Lower leg skin (tissue), 4 donors: ENCODE measurements at regions not wholly inside any gene's neighbourhood (a gene's known extent, or its start where the extent isn't known, plus 50 kb on each side); places are given as distances from the start of the nearest gene placed in this dataset.

ENCODE experiments used
- DNase-seq, 2 donors: peaks; one replicate each; pipeline ENCODE4 v3.0.0-alpha.2; 2019; ENCODE audit warnings: low spot score in 2 of 2
- H3K4me3 ChIP-seq: fragments of 200-600 bp; sonication (generic); 2 replicates; pipeline ENCODE4 v1.5.1; 2017; ENCODE audit warnings: mild to moderate bottlenecking, low read depth; ENCODE audit not compliant: poor library complexity, severe bottlenecking
- CTCF ChIP-seq, 3 donors: fragments of 450-650 bp; IDR thresholded peaks; one replicate each; pipeline ENCODE4 v1.5.1; 2016; ENCODE audit warnings: antibody characterized with exemption in 3 of 3, mild to moderate bottlenecking in 3 of 3, moderate library complexity in 2 of 3
- POLR2A ChIP-seq, 2 donors: fragments of 450-650 bp; IDR thresholded peaks; one replicate each; pipeline ENCODE4 v1.6.1; 2016 to 2017; ENCODE audit warnings: antibody characterized with exemption in 2 of 2, mild to moderate bottlenecking in 1 of 2, moderate library complexity in 1 of 2
- WGBS, 2 donors: methylation state at CpG; one replicate each; pipeline ENCODE4 v1.1.5; 2018; 5-methylcytosine and 5-hydroxymethylcytosine counted together
- intact Hi-C: fragments of 100-400 bp; cut with DNase I; formaldehyde crosslinking; loops from one replicate; pipeline ENCODE4 v1.15.0; 2023; ENCODE audit warnings: low total_unique reads

DNA sequence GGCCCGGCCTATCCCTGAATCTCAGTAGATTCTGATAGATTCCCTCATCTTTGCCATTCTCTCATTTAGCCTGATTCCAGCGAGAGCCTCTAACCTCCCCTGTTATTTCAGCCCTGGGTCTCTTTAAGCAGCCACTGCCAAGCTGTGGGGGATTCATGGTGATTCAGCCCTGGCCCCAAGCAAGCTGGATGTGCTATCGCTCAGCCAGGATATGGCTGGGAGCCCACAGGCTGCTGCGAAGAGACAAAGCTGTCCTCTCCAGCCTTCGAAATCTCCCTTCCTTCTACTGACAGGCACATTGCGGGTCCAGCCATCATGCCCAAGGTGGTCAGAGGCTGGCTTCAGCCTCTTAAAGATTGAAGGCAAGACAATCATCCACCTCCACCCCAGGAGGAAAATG, 394.1 kb downstream of the SOX9 start:
- 46 to 47% methylated on average over 6 of the region's 6 CpGs for WGBS, 2 donors
- no peak overlapping the region for H3K4me3 ChIP-seq
- intact Hi-C loops = no loop called here
- no peak for TF ChIP-seq POLR2A (IDR thresholded peaks at IDR 0.05)
- no peak for TF ChIP-seq CTCF (IDR thresholded peaks at IDR 0.05)
- no peak for DNase-seq

- DNase-seq = no peak
- H3K4me3 ChIP-seq = no peak overlapping the region
- TF ChIP-seq POLR2A (IDR thresholded peaks at IDR 0.05) = no peak
- intact Hi-C loops = no loop called here
- 80 to 84% methylated on average over 13 of the region's 13 CpGs for WGBS, 2 donors
These were observed 394.7 kb downstream of the SOX9 start for GRCh38 chr17:72515291-72516065.

DNA sequence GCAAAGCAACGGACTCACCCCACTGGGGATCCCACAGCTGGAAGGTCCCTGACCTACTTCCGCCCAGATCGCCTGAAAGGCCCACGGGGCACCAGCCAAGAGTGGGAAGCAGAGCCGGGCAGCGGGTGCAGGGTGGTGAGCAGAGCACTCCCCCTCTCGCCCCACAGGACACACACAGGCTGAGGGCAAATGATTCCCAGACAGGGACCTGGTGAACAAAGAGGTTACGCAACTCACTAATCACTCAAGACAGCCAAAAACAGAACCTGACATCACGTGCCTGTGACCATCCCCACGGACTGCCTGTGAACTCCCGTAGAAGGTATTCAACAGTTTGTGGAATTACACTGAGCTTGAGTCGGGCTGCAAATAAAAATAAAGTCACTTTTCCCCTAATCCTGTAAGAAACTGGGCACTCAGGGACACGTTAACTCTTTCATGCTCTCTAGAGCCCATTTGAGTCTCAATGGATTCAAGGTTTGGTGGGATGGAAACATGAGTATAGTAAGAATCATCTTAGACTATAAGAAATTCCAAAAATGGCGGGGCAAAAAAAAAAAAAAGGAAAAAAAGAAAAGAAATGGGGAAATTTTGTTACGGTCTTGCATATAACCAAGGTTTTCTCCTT, 396.1 kb downstream of the SOX9 start:
- H3K4me3 ChIP-seq = no peak overlapping the region
- intact Hi-C loops = no loop called here
- 47 to 60% methylated on average over 13 to 15 of the region's 15 CpGs for WGBS, 2 donors
- TF ChIP-seq POLR2A (IDR thresholded peaks at IDR 0.05) (no peak), CTCF (IDR thresholded peaks at IDR 0.05) (no peak)
- no peak for DNase-seq

GRCh38 chr17:72517413-72518158, 396.8 kb downstream of the SOX9 start:
- 73 to 80% methylated on average over 7 of the region's 7 CpGs for WGBS, 2 donors
- no peak for DNase-seq
- no peak overlapping the region for H3K4me3 ChIP-seq
- no peak for TF ChIP-seq CTCF (IDR thresholded peaks at IDR 0.05)
- no peak for TF ChIP-seq POLR2A (IDR thresholded peaks at IDR 0.05)
- intact Hi-C loops = no loop called here

DNA sequence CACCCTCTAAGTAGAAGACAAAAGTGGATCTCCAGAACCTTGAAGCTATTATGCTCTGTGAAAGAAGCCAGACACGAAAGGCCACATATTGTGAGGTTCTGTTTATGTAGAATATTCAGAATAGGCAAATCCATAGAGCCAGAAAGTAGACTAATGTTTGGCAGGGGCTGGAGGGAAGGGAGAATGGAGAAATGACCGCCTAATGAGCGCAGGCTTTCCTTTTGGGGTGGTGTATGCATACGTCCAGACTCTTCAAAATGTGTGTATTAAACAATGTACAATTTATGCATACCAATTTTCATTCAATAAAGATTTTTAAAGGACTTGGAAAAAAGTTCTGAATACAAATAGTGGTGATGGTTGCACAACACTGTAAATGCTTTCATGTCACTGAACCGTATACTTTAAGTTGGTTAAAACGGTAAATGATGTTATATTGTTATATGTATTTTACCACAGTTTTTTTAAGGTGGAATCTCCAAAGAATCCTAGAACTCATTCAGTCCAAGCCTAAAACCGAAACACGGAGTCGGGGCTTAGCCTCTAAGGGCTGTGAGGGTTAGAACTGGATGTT, 397.4 kb downstream of the SOX9 start:
- 84 to 86% methylated on average over 9 of the region's 9 CpGs for WGBS, 2 donors
- intact Hi-C loops = no loop called here

More for the DNA sequence above, 397.4 kb downstream of the SOX9 start:
- H3K4me3 ChIP-seq = no peak overlapping the region
- TF ChIP-seq CTCF (IDR thresholded peaks at IDR 0.05) (no peak), POLR2A (IDR thresholded peaks at IDR 0.05) (no peak)
- DNase-seq = no peak
